TTC549 (cell line): ENCODE measurements at regions not wholly inside any gene's neighbourhood (a gene's known extent, or its start where the extent isn't known, plus 50 kb on each side); places are given as distances from the start of the nearest gene placed in this dataset.

ENCODE experiments used
- FAIRE-seq: peaks from 2 replicates; lab custom pipeline; 2012; peaks lifted over from hg19 to GRCh38; lab: Jason Lieb, UNC

- FAIRE-seq, result no peak
These were observed 60.0 kb upstream of the DCBLD2 start for GRCh38 chr3:98961161-98962155.

GRCh38 chr3:98957681-98958080 lies 56.2 kb upstream of the DCBLD2 start:
- FAIRE-seq, result no peak

DNA sequence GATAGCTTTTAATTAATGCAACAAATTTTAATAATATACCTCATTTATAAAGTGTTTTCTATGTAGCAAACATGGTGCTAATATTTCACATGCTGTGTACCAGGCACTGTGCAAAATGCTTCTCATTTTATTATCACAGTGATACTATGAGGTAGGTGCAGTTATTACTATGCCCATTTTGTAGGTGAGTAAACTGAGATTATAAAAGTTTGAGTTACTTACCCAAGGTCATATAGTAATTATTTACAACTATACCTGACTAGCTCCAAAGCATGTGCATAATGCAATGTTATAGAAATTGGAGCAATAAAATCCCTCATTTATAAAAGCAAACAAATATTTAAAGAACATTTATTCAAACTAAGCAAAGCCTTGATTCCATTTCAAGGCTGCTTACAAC lies 54.5 kb upstream of the DCBLD2 start:
- FAIRE-seq, result no peak

GRCh38 chr3:98954791-98955604 lies 53.5 kb upstream of the DCBLD2 start:
- no peak for FAIRE-seq

DNA sequence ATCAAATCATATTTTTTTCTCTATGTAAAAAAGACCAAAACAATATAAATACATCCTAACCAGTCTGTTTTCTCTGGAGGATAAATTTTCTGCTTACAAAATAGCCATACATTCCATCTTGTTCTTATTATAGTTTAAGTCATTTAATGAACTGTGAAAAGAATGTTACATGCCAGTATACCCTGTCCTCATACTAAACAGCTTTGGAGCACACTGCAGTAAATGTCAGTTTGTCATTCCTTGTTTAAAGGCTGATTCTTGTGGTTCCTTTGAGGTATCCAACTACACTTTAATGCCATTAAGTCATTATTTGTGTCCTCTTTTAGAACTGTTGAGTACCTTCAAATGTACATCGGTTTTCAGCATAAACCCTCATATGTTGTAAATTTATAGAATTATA lies 52.7 kb upstream of the DCBLD2 start:
- FAIRE-seq, result no peak

GRCh38 chr3:98952404-98952803 lies 50.9 kb upstream of the DCBLD2 start:
- no peak for FAIRE-seq
